ENCODE measurements at regions not wholly inside any gene's neighbourhood (a gene's known extent, or its start where the extent isn't known, plus 50 kb on each side); places are given as distances from the start of the nearest gene placed in this dataset.

- DNase-seq (ENCODE audit: low read depth in 3 of 3, low spot score in 1 of 3), result no peak
Observed at GRCh38 chr7:106774768-106775551, 90.1 kb upstream of the PIK3CG start.

GRCh38 chr7:106775552-106775936, 89.5 kb upstream of the PIK3CG start:
- no peak for DNase-seq (ENCODE audit: low read depth in 3 of 3, low spot score in 1 of 3)

- no peak for DNase-seq (ENCODE audit: low read depth in 3 of 3, low spot score in 1 of 3)
Observed at GRCh38 chr7:106775975-106776607, 89.0 kb upstream of the PIK3CG start.

- DNase-seq (ENCODE audit: low read depth in 3 of 3, low spot score in 1 of 3), result no peak
Observed at GRCh38 chr7:106776618-106777347, 88.3 kb upstream of the PIK3CG start.

GRCh38 chr7:106777674-106778299, 87.3 kb upstream of the PIK3CG start:
- no peak for DNase-seq (ENCODE audit: low read depth in 3 of 3, low spot score in 1 of 3)

- DNase-seq (ENCODE audit: low read depth in 3 of 3, low spot score in 1 of 3), result no peak
Observed at GRCh38 chr7:106778656-106779250, 86.3 kb upstream of the PIK3CG start.

GRCh38 chr7:106779877-106780276, 85.2 kb upstream of the PIK3CG start:
- no peak for DNase-seq (ENCODE audit: low read depth in 3 of 3, low spot score in 1 of 3)

GRCh38 chr7:106781007-106781406, 84.1 kb upstream of the PIK3CG start:
- DNase-seq (ENCODE audit: low read depth in 3 of 3, low spot score in 1 of 3), result no peak

GRCh38 chr7:106781828-106782544, 83.1 kb upstream of the PIK3CG start:
- DNase-seq (ENCODE audit: low read depth in 3 of 3, low spot score in 1 of 3), result no peak

- DNase-seq (ENCODE audit: low read depth in 3 of 3, low spot score in 1 of 3), result no peak
Observed at GRCh38 chr7:106783286-106783685, 81.8 kb upstream of the PIK3CG start.

- no peak for DNase-seq (ENCODE audit: low read depth in 3 of 3, low spot score in 1 of 3)
Observed at GRCh38 chr7:106788637-106789036, 76.4 kb upstream of the PIK3CG start.

GRCh38 chr7:106791526-106791925, 73.6 kb upstream of the PIK3CG start:
- DNase-seq (ENCODE audit: low read depth in 3 of 3, low spot score in 1 of 3), result no peak

GRCh38 chr7:106792233-106792926, 72.7 kb upstream of the PIK3CG start:
- no peak for DNase-seq (ENCODE audit: low read depth in 3 of 3, low spot score in 1 of 3)

- no peak for DNase-seq (ENCODE audit: low read depth in 3 of 3, low spot score in 1 of 3)
Observed at GRCh38 chr7:106793015-106793975, 71.8 kb upstream of the PIK3CG start.

- DNase-seq (ENCODE audit: low read depth in 3 of 3, low spot score in 1 of 3), result no peak
Observed at GRCh38 chr7:106794276-106795083, 70.6 kb upstream of the PIK3CG start.

- DNase-seq (ENCODE audit: low read depth in 3 of 3, low spot score in 1 of 3), result no peak
Observed at GRCh38 chr7:106795084-106795876, 69.8 kb upstream of the PIK3CG start.

- DNase-seq (ENCODE audit: low read depth in 3 of 3, low spot score in 1 of 3), result no peak
Observed at GRCh38 chr7:106795877-106796231, 69.2 kb upstream of the PIK3CG start.
